ENCODE measurements at regions not wholly inside any gene's neighbourhood (a gene's known extent, or its start where the extent isn't known, plus 50 kb on each side); places are given as distances from the start of the nearest gene placed in this dataset.

DNA sequence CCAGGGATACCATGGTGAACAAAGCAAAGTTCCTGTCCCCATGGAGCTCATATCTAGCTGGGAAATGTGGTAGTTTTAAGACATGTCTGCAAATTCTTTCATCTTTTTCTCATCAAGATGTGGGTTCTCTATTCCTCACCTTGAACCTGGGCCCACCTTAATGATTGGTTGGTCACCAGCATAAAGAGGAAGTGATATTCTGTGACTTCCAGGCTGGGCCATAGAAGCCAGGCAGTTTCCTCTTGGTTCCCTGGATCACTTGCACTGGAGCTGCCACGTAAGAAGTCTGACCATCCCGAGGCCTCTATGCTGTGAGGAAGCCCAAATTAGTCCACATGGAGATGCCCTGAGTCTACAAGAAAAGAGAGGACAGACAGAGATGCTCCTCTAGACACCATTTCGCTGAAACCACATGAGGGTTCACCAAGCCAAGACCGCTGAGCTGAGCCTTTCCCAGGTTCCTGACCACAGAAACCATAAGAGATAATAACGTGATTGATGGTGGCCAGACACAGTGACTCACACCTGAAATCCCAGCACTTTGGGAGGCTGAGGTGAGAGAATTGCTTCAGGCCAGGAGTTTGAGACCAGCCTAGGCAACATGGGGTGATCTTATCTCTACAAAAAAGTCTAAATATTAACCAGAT is 119.5 kb upstream of the ISX start:
- TF ChIP-seq, protein P1, sequence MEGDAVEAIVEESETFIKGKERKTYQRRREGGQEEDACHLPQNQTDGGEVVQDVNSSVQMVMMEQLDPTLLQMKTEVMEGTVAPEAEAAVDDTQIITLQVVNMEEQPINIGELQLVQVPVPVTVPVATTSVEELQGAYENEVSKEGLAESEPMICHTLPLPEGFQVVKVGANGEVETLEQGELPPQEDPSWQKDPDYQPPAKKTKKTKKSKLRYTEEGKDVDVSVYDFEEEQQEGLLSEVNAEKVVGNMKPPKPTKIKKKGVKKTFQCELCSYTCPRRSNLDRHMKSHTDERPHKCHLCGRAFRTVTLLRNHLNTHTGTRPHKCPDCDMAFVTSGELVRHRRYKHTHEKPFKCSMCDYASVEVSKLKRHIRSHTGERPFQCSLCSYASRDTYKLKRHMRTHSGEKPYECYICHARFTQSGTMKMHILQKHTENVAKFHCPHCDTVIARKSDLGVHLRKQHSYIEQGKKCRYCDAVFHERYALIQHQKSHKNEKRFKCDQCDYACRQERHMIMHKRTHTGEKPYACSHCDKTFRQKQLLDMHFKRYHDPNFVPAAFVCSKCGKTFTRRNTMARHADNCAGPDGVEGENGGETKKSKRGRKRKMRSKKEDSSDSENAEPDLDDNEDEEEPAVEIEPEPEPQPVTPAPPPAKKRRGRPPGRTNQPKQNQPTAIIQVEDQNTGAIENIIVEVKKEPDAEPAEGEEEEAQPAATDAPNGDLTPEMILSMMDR (IDR thresholded peaks at IDR 0.05), result no peak
- H3K27me3 ChIP-seq, result no peaks in the 10 kb centered on the region
- no peaks in the 10 kb centered on the region for H3K36me3 ChIP-seq
- DNase-seq, result no peak
- no peak overlapping the region for H3K4me3 ChIP-seq
- no peak overlapping the region for H3K27ac ChIP-seq
- intact Hi-C loops (cut with DNase I; ENCODE audit: low total_unique reads), result no loop called here
- H3K9me3 ChIP-seq, result no peaks in the 10 kb centered on the region
- no peaks in the 10 kb centered on the region for H3K4me1 ChIP-seq

DNA sequence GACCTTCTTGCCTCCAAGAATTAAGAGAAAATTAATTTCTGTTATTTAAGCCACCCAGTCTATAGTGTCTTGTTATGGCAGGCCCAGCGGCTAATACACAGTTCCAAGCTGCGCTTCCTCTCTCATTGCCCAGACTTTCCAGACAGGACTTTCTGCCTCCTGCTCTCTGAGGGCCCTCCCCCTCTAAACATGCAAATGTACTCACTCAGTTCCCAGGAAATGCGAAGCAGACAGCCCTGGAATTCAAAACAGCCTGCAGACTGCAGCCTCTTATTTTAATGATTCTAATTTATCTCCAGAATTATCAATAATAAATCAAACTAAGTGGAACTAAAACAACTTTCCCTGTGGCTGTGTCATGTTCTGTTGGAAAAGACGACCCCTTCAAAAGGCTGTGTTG is 115.5 kb upstream of the ISX start:
- H3K36me3 ChIP-seq, result no peaks in the 10 kb centered on the region
- no peaks in the 10 kb centered on the region for H3K4me1 ChIP-seq
- no peaks in the 10 kb centered on the region for H3K9me3 ChIP-seq
- H3K27ac ChIP-seq, result no peak overlapping the region
- H3K4me3 ChIP-seq, result no peak overlapping the region
- TF ChIP-seq, protein P1 (IDR thresholded peaks at IDR 0.05), result no peak
- intact Hi-C loops (cut with DNase I; ENCODE audit: low total_unique reads), result no loop called here
- no peaks in the 10 kb centered on the region for H3K27me3 ChIP-seq
- no peak for DNase-seq

DNA sequence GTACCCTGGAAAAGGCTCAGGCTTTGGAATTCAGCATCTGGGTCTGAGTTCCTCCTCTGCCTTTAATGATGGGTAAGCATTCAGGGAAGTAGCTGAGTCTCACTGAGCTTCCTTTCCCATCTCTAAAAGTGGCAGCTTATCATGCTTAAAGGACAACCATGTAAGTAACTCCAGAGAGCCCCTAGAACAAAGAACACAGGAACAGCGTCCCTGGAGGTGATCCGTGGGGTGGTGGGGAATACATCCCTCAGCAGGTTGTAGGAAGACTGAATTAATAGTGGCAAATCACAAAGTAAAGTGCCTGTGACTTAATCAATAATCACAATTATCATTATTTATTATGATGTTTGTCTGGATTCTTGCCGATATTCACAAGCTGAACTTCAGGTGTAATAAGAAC is 114.7 kb upstream of the ISX start:
- Histone ChIP-seq H3K9me3 (no peaks in the 10 kb centered on the region), H3K27ac (no peak overlapping the region), H3K4me3 (no peak overlapping the region), H3K36me3 (no peaks in the 10 kb centered on the region), H3K27me3 (no peaks in the 10 kb centered on the region), H3K4me1 (no peaks in the 10 kb centered on the region)
- TF ChIP-seq, protein P1 (IDR thresholded peaks at IDR 0.05), result no peak
- intact Hi-C loops (cut with DNase I; ENCODE audit: low total_unique reads), result no loop called here
- DNase-seq, result no peak

DNA sequence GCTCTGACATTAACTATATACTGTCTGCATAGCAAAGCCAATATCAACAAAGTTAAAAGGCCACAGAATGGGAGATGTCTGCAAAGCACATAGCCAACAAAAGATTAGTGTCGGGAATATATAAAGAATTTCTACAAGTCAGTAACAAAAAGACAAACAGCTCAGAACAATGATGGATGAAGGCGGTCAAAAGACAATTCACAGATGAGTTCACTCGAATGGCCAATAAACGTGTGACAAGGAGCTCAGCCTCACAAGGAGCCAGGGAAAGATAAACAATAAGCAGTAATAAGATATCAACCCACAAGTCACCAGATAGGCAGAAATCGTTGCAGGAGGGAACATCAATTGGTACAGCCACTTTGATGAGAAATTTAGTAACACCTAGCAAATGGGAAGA is 106.0 kb upstream of the ISX start:
- no peaks in the 10 kb centered on the region for H3K27me3 ChIP-seq

DNA sequence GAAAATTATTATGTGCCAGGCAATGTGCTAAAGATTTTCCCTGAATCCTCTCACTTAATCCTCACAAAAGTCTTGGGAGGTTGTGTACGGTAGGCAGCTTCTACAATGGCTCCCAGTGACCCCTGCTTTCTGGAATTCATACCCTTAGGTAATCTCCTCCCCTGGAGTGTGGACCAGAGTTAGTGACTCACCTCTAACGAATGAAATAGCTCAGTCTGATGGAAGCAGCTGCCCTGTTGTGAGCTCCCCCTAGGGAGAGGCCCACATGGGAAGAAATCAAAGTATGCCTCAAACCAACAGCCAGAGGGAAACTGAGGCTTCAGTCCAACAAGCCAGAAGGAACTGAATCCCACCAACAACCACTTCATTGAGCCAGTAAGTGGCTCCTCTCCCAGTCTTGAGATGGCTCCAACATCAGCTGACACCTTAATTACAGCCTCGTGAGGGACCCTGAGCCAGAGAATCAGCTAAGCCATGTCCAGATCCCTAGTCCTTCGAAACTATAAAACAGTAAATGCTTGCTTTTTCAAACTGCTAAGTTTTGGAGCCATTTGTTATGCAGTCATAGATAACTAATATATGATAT is 98.9 kb upstream of the ISX start:
- no peak for DNase-seq
- Histone ChIP-seq H3K27me3 (no peaks in the 10 kb centered on the region), H3K36me3 (no peaks in the 10 kb centered on the region), H3K4me3 (no peak overlapping the region), H3K4me1 (no peaks in the 10 kb centered on the region), H3K9me3 (no peaks in the 10 kb centered on the region), H3K27ac (no peak overlapping the region)
- intact Hi-C loops (cut with DNase I; ENCODE audit: low total_unique reads), result no loop called here
- TF ChIP-seq, protein P1 (IDR thresholded peaks at IDR 0.05), result no peak

More for the DNA sequence above, 106.0 kb upstream of the ISX start:
- DNase-seq, result no peak
- no peak overlapping the region for H3K27ac ChIP-seq
- no peak overlapping the region for H3K4me3 ChIP-seq
- intact Hi-C loops (cut with DNase I; ENCODE audit: low total_unique reads), result no loop called here
- H3K9me3 ChIP-seq, result no peaks in the 10 kb centered on the region
- TF ChIP-seq, protein P1 (IDR thresholded peaks at IDR 0.05), result no peak
- H3K4me1 ChIP-seq, result no peaks in the 10 kb centered on the region
- H3K36me3 ChIP-seq, result no peaks in the 10 kb centered on the region

Data from tibial artery (tissue), 4 donors.